GM23338 (cell line): ENCODE measurements at regions not wholly inside any gene's neighbourhood (a gene's known extent, or its start where the extent isn't known, plus 50 kb on each side); places are given as distances from the start of the nearest gene placed in this dataset.

Experiments used
- ATAC-seq: fragments of 200-7000 bp; cut with Tn5 transposase; 3 replicates; pipeline ENCODE4 v1.9.1; 2020
- DNase-seq: peaks from one replicate; pipeline ENCODE4 v3.0.0-alpha.2; 2015; ENCODE audit warnings: low spot score
- H2AFZ ChIP-seq: fragments of 200-600 bp; sonication (generic); 2 replicates; pipeline ENCODE4 v1.8.0; 2016; ENCODE audit warnings: antibody characterized with exemption, mild to moderate bottlenecking, moderate library complexity
- H3F3A ChIP-seq: fragments of 200-600 bp; sonication (generic); replicated peaks from 2 replicates; pipeline ENCODE4 v1.8.0; 2017; ENCODE audit warnings: antibody characterized with exemption, mixed run types, low read depth
- H3K27ac ChIP-seq: fragments of 200-600 bp; sonication (generic); 2 replicates; pipeline ENCODE4 v1.6.1; 2016; ENCODE audit warnings: low read depth
- H3K27me3 ChIP-seq: fragments of 200-600 bp; sonication (generic); 2 replicates; pipeline ENCODE4 v1.8.0; 2016; ENCODE audit warnings: mild to moderate bottlenecking, mixed run types, moderate library complexity; ENCODE audit not compliant: insufficient read depth
- H3K36me3 ChIP-seq: fragments of 200-600 bp; sonication (generic); 2 replicates; pipeline ENCODE4 v1.8.0; 2016; ENCODE audit warnings: mild to moderate bottlenecking; ENCODE audit not compliant: insufficient read depth
- H3K4me1 ChIP-seq: fragments of 200-600 bp; sonication (generic); 2 replicates; pipeline ENCODE4 v1.8.0; 2016; ENCODE audit warnings: mild to moderate bottlenecking, moderate library complexity; ENCODE audit not compliant: insufficient read depth
- H3K4me2 ChIP-seq: fragments of 200-600 bp; sonication (generic); 2 replicates; pipeline ENCODE4 v1.7.1; 2017; ENCODE audit warnings: mixed run types
- H3K4me3 ChIP-seq: fragments of 200-600 bp; sonication (generic); 2 replicates; pipeline ENCODE4 v1.6.1; 2016; ENCODE audit warnings: mixed run types
- H3K79me2 ChIP-seq: fragments of 200-600 bp; sonication (generic); replicated peaks from 2 replicates; pipeline ENCODE4 v1.8.0; 2017; ENCODE audit warnings: mild to moderate bottlenecking; ENCODE audit not compliant: insufficient read depth
- H3K9me2 ChIP-seq: fragments of 200-600 bp; sonication (generic); 2 replicates; pipeline ENCODE4 v1.8.0; 2017; ENCODE audit not compliant: insufficient read depth
- H4K20me1 ChIP-seq: fragments of 200-600 bp; sonication (generic); replicated peaks from 2 replicates; pipeline ENCODE4 v1.8.0; 2017; ENCODE audit warnings: mild to moderate bottlenecking; ENCODE audit not compliant: insufficient read depth
- H3K27ac Mint-ChIP-seq: 2 replicates; pipeline ENCODE4 v1.8.0; 2020; ENCODE audit warnings: inconsistent platforms, mild to moderate bottlenecking, moderate library complexity, mixed read lengths
- H3K27me3 Mint-ChIP-seq: 3 replicates; pipeline ENCODE4 v1.8.0; 2022; ENCODE audit warnings: low read depth, mild to moderate bottlenecking, moderate library complexity, mixed read lengths, inconsistent platforms; ENCODE audit not compliant: insufficient read depth, poor library complexity
- H3K36me3 Mint-ChIP-seq: 3 replicates; pipeline ENCODE4 v1.8.0; 2021; ENCODE audit warnings: low read depth, mild to moderate bottlenecking, inconsistent platforms, moderate library complexity, mixed read lengths
- H3K4me1 Mint-ChIP-seq: 3 replicates; pipeline ENCODE4 v1.8.0; 2020; ENCODE audit warnings: mild to moderate bottlenecking, inconsistent platforms, mixed read lengths
- H3K4me3 Mint-ChIP-seq: 3 replicates; pipeline ENCODE4 v1.8.0; 2021; ENCODE audit warnings: moderate library complexity, mild to moderate bottlenecking, inconsistent platforms, mixed read lengths
- H3K9me3 Mint-ChIP-seq: 3 replicates; pipeline ENCODE4 v1.8.0; 2020; ENCODE audit warnings: moderate library complexity, mild to moderate bottlenecking, inconsistent platforms, mixed read lengths
- ETS1 ChIP-seq: IDR thresholded peaks from 2 replicates; pipeline ENCODE4 v1.6.1; 2016; ENCODE audit warnings: antibody characterized with exemption
- EZH2 ChIP-seq: fragments of 200-600 bp; sonication (generic); IDR thresholded peaks from one replicate; pipeline ENCODE4 v1.8.0; 2017; ENCODE audit warnings: antibody characterized with exemption, mild to moderate bottlenecking, low read depth; ENCODE audit not compliant: unreplicated experiment
- EZH2phosphoT487 ChIP-seq: fragments of 200-600 bp; sonication (generic); IDR thresholded peaks from one replicate; pipeline ENCODE4 v1.8.1; 2018; ENCODE audit warnings: antibody characterized with exemption; ENCODE audit not compliant: unreplicated experiment
- NANOG ChIP-seq: IDR thresholded peaks from 2 replicates; pipeline ENCODE4 v1.6.1; 2016; ENCODE audit warnings: antibody characterized with exemption, borderline replicate concordance
- POLR2AphosphoS5 ChIP-seq: IDR thresholded peaks from 2 replicates; pipeline ENCODE4 v1.6.1; 2016; ENCODE audit warnings: antibody characterized with exemption, low read depth
- STAT1 ChIP-seq: IDR thresholded peaks from one replicate; pipeline ENCODE4 v1.6.1; 2016; ENCODE audit warnings: antibody characterized with exemption; ENCODE audit not compliant: unreplicated experiment
- ZNF114 ChIP-seq: fragments of 250-450 bp; sonication (Bioruptor Pico); IDR thresholded peaks from 2 replicates; pipeline ENCODE4 v1.5.0; 2020; ENCODE audit warnings: mild to moderate bottlenecking, moderate library complexity
- ZNF331 ChIP-seq: fragments of 250-450 bp; sonication (Bioruptor Pico); IDR thresholded peaks from 2 replicates; pipeline ENCODE4 v1.5.0; 2020; ENCODE audit warnings: low read depth, mild to moderate bottlenecking, moderate library complexity
- ZNF462 ChIP-seq: fragments of 250-450 bp; sonication (Bioruptor Pico); IDR thresholded peaks from 2 replicates; pipeline ENCODE4 v1.5.0; 2020; ENCODE audit warnings: mild to moderate bottlenecking, moderate library complexity

- no peak for TF ChIP-seq ZNF462
- TF ChIP-seq EZH2phosphoT487, result no peak
- no peak for TF ChIP-seq EZH2
- no peak for TF ChIP-seq ETS1
Observed at GRCh38 chr5:179431221-179431824, 86.1 kb upstream of the ADAMTS2 start (continued).

- no peaks in the 10 kb centered on the region for H4K20me1 ChIP-seq
- DNase-seq (no peak), ATAC-seq (no peak)
- Mint-ChIP-seq H3K4me1 (peaks cover 11% of the 10 kb centered on the region), H3K27ac (no peak overlapping the region), H3K36me3 (peaks cover 4% of the 10 kb centered on the region; the same call in 2 of the 3 replicates), H3K4me3 (no peak overlapping the region), H3K9me3 (peaks cover 30% of the 10 kb centered on the region), H3K27me3 (peaks cover 9% of the 10 kb centered on the region)
- H3K4me2 ChIP-seq, result no peak overlapping the region
- no peaks in the 10 kb centered on the region for H3K79me2 ChIP-seq
- H3K4me1 ChIP-seq, result no peaks in the 10 kb centered on the region
- H3K36me3 ChIP-seq, result no peaks in the 10 kb centered on the region
- H3K4me3 ChIP-seq, result no peak overlapping the region
- H3K27ac ChIP-seq, result no peak overlapping the region
- H2AFZ ChIP-seq, result no peak overlapping the region
- no peaks in the 10 kb centered on the region; the same call in 1 of the 2 replicates for H3K9me2 ChIP-seq
- no peaks in the 10 kb centered on the region for H3F3A ChIP-seq
- no peaks in the 10 kb centered on the region for H3K27me3 ChIP-seq
- TF ChIP-seq EZH2phosphoT487 (no peak), ZNF114 (CRISPR knock-in tag) (no peak), POLR2AphosphoS5 (no peak), NANOG (no peak), ETS1 (no peak), EZH2 (no peak), ZNF331 (CRISPR knock-in tag) (no peak), STAT1 (no peak)
Observed at GRCh38 chr5:179430193-179431175, 85.2 kb upstream of the ADAMTS2 start.
